ENCODE measurements at regions not wholly inside any gene's neighbourhood (a gene's known extent, or its start where the extent isn't known, plus 50 kb on each side); places are given as distances from the start of the nearest gene placed in this dataset.
"Not testable (repeated sequence)": the region's sequence is repeated elsewhere in the genome, so short reads cannot be mapped to it uniquely, and the experiment has no call there.

DNA sequence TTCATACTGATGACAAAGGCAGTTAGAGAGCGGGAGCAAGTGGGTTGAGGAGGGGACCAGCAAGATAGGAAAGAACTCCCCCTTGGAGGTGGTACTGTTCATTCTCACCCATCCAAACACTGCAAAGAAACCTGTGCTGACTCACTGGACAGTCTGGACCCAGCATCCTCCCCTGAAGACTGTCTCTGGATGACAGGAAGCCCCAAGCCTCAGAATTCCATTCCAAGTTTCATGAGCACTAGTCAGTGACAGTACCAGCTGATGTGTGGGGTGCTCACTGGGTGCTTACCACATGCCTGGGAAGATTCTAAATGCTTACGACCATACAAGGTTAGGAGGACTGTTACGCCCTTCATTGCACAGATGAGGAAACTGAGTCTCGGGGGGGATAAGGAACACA is 160.9 kb downstream of the IGLL1 start:
- no peak overlapping the region for H3K4me3 ChIP-seq (replicated peaks in 1 of 2; ENCODE audit: low read depth in 2 of 2, low read length in 2 of 2)
- TF ChIP-seq, protein P1, sequence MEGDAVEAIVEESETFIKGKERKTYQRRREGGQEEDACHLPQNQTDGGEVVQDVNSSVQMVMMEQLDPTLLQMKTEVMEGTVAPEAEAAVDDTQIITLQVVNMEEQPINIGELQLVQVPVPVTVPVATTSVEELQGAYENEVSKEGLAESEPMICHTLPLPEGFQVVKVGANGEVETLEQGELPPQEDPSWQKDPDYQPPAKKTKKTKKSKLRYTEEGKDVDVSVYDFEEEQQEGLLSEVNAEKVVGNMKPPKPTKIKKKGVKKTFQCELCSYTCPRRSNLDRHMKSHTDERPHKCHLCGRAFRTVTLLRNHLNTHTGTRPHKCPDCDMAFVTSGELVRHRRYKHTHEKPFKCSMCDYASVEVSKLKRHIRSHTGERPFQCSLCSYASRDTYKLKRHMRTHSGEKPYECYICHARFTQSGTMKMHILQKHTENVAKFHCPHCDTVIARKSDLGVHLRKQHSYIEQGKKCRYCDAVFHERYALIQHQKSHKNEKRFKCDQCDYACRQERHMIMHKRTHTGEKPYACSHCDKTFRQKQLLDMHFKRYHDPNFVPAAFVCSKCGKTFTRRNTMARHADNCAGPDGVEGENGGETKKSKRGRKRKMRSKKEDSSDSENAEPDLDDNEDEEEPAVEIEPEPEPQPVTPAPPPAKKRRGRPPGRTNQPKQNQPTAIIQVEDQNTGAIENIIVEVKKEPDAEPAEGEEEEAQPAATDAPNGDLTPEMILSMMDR (IDR thresholded peaks at IDR 0.05; ENCODE audit: low read depth, low read length), result no peak
- no peak for DNase-seq (ENCODE audit: low read depth in 2 of 2)

DNA sequence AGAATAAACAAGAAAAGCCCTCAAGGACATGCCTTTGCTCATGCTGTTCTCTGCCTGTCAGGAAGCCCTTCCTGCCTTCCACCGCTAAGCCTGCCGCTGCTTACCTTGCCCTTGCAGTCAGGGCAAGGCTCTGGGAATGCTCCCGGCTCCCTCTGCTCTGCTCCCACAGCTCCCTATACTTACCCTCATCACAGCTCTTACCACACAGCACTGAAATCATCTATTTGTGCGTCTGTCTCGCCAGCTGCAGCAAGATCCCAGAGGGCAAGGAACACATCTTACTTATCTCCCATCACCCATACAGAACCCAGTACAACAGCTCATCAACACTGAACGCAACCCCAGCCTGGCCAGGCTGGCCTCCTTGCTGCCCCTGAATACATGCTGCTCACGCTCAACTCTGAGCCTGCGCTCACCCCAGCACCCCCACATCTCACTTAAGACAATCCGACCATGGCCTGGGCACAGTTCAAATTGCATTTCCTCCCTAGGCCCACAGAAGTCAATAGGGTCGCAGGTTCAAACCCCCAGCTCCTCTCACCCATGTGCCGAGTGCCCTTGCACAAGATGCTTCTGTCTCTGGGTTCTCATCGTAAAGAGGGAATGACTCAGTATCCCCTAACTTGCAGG is 161.8 kb downstream of the IGLL1 start:
- DNase-seq (ENCODE audit: low read depth in 2 of 2), result no peak
- H3K4me3 ChIP-seq (replicated peaks in 1 of 2; ENCODE audit: low read depth in 2 of 2, low read length in 2 of 2), result no peak overlapping the region
- TF ChIP-seq, protein P1 (IDR thresholded peaks at IDR 0.05; ENCODE audit: low read depth, low read length), result no peak

GRCh38 chr22:23417327-23417726 is 162.8 kb downstream of the IGLL1 start:
- DNase-seq (ENCODE audit: low read depth in 2 of 2); H3K4me3 ChIP-seq (replicated peaks in 1 of 2; ENCODE audit: low read depth in 2 of 2, low read length in 2 of 2): not testable (repeated sequence)

GRCh38 chr22:23416169-23416690 is 163.9 kb downstream of the IGLL1 start:
- H3K4me3 ChIP-seq (replicated peaks in 1 of 2; ENCODE audit: low read depth in 2 of 2, low read length in 2 of 2); DNase-seq (ENCODE audit: low read depth in 2 of 2): not testable (repeated sequence)

- TF ChIP-seq, protein P1 (IDR thresholded peaks at IDR 0.05; ENCODE audit: low read depth, low read length), result no peak
- DNase-seq (ENCODE audit: low read depth in 2 of 2), result no peak
- H3K4me3 ChIP-seq (replicated peaks in 1 of 2; ENCODE audit: low read depth in 2 of 2, low read length in 2 of 2), result no peak overlapping the region
These were observed 164.6 kb downstream of the IGLL1 start for GRCh38 chr22:23415490-23415851.

DNA sequence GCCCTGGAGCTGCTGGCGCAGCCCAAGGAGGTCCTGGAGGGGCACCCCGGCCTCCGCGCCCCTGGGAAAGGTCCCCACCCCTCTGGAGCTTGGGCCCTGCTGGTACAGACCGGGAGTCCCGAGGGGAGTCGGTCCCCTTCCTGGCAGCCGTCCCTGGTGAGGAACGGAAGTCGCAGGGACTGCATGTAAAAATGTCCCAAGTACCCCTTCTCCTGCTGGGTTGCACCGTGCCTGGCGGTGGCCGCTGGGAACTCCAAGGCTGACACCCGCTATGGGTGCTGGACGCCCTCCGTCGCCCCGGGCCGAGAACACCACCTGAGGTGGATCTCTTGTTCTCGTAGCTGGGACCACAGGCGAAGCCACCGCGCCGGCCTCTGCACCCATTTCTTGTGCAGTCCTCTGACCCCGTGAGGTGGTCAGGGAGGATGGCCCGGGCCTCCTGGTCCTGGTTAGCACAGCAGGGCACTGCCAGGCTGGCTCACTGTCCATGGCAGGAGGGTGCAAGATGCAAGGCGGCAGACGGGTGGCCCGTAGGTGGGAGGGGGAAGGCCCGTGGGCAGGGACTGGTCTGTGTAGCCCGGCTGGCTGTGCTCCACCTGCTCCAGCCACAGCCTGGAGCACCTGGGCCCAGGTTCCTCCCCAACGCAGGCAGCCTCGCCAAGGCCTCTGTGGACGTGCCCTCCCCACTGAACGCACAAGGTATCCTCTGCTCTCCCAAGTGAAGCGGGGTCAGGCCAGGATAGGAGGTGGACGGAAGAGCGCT is 165.2 kb downstream of the IGLL1 start:
- TF ChIP-seq, protein P1 (IDR thresholded peaks at IDR 0.05; ENCODE audit: low read depth, low read length), result no peak
- no peak for DNase-seq (ENCODE audit: low read depth in 2 of 2)

DNA sequence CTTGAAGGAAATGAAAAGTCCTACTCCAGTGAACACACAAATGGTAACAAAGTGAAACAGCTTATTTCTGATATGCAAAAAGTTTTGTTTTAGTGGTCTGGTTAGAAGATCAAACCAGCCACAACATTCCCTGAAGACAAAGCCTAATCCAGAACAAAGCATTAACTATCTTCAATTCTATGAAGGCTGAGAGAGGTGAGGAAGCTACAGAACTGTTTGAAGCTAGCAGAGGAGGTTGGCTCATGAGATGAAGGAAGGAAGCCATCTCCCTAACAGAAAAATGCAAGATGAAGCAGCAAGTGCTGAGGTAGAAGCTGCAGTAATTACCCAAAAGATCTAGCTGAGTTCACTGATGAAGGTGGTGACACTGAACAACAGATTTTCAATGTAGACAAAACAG is 168.4 kb downstream of the IGLL1 start:
- TF ChIP-seq, protein P1 (IDR thresholded peaks at IDR 0.05; ENCODE audit: low read depth, low read length), result no peak

More for the DNA sequence above, 165.2 kb downstream of the IGLL1 start:
- no peak overlapping the region for H3K4me3 ChIP-seq (replicated peaks in 1 of 2; ENCODE audit: low read depth in 2 of 2, low read length in 2 of 2)

More for the DNA sequence above, 168.4 kb downstream of the IGLL1 start:
- no peak overlapping the region for H3K4me3 ChIP-seq (replicated peaks in 1 of 2; ENCODE audit: low read depth in 2 of 2, low read length in 2 of 2)
- DNase-seq (ENCODE audit: low read depth in 2 of 2), result no peak

Data from cardiac fibroblast (primary cell).